GM12891 (cell line): ENCODE measurements at regions not wholly inside any gene's neighbourhood (a gene's known extent, or its start where the extent isn't known, plus 50 kb on each side); places are given as distances from the start of the nearest gene placed in this dataset.

ENCODE experiments used
- DNase-seq: peaks from one replicate; pipeline ENCODE4 v3.0.0; 2011; ENCODE audit warnings: low spot score; ENCODE audit not compliant: insufficient read length
- FAIRE-seq: peaks from 2 replicates; lab custom pipeline; 2011; peaks lifted over from hg19 to GRCh38; lab: Jason Lieb, UNC
- PAX5 ChIP-seq: IDR thresholded peaks from 2 replicates; pipeline ENCODE4 v1.6.1; 2011; ENCODE audit warnings: low read length, moderate library complexity, mild to moderate bottlenecking; ENCODE audit not compliant: insufficient read depth, severe bottlenecking
- POLR2A ChIP-seq: IDR thresholded peaks from 2 replicates; pipeline ENCODE4 v1.6.1; 2011; ENCODE audit warnings: low read depth, low read length, control low read depth
- POLR2AphosphoS5 ChIP-seq: IDR thresholded peaks from 2 replicates; pipeline ENCODE4 v1.6.1; 2011; ENCODE audit warnings: low read depth, low read length, control low read depth
- POU2F2 ChIP-seq: IDR thresholded peaks from 2 replicates; pipeline ENCODE4 v1.6.1; 2011; ENCODE audit warnings: low read depth, mild to moderate bottlenecking, control low read depth, low read length, moderate library complexity
- SPI1 ChIP-seq: IDR thresholded peaks from 2 replicates; pipeline ENCODE4 v1.6.1; 2011; ENCODE audit warnings: low read depth, low read length, control low read depth
- TAF1 ChIP-seq: IDR thresholded peaks from 2 replicates; pipeline ENCODE4 v1.6.1; 2011; ENCODE audit warnings: low read depth, low read length, control low read depth

DNA sequence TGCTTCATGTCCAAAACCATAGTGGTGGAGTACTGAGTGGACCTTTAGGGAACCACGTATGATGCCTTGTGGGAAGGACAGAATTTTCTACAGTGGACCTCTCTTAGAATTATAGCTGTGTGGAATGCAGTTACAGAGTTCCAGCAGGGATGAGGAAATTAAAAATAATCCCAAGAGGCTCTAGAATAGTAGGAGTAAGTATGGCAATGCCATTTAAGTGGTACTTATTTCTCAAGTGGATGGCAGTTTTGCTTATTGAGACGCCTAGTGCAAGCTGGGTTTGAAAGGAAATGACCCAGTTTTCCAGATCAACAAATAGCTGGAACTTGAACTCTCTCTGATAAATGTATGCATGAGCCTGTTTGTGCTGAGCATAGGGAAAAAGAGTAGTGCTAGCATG lies 431.6 kb downstream of the PRR16 start:
- FAIRE-seq (no peak), DNase-seq (no peak)
- no peak for TF ChIP-seq POLR2A
- TF ChIP-seq PAX5, result no peak
- TF ChIP-seq POU2F2, result no peak
- TF ChIP-seq POLR2AphosphoS5, result no peak
- no peak for TF ChIP-seq TAF1
- TF ChIP-seq SPI1, result no peak

- no peak for DNase-seq
- no peak for FAIRE-seq
Measured at GRCh38 chr5:120901199-120901598, 437.1 kb downstream of the PRR16 start.

GRCh38 chr5:120907953-120908352 lies 443.9 kb downstream of the PRR16 start:
- no peak for TF ChIP-seq POLR2A
- no peak for TF ChIP-seq TAF1
- no peak for TF ChIP-seq PAX5
- no peak for TF ChIP-seq POLR2AphosphoS5
- TF ChIP-seq POU2F2, result no peak
- TF ChIP-seq SPI1, result no peak
- FAIRE-seq (no peak), DNase-seq (no peak)

More at GRCh38 chr5:120901199-120901598, 437.1 kb downstream of the PRR16 start:
- TF ChIP-seq SPI1 (no peak), POU2F2 (no peak), POLR2AphosphoS5 (no peak), POLR2A (no peak), PAX5 (no peak)

DNA sequence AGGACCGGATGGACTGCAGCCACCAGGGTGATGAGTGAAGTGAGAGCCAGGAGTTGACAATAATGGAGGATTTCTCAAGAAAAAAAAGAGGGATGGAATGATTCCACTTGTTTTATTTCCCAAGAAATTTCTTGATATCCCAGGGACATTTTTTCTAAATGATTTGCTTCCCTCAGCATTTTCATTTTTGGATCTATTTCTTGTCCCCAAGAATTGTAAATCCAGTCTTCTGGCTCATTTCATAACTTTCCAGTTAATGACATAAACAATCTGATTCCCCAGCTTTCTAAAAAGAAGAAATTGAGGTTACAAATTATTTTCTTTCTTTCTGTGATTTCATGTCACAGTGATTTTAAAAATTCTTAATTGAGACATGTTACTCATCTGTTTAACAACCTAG lies 446.5 kb downstream of the PRR16 start:
- FAIRE-seq (no peak), DNase-seq (no peak)
- TF ChIP-seq SPI1 (no peak), TAF1 (no peak), PAX5 (no peak)

- FAIRE-seq, result no peak
- TF ChIP-seq PAX5 (no peak), TAF1 (no peak), POLR2A (no peak), POU2F2 (no peak), SPI1 (no peak), POLR2AphosphoS5 (no peak)
- DNase-seq, result no peak
Measured at GRCh38 chr5:120913396-120913795, 449.3 kb downstream of the PRR16 start.

GRCh38 chr5:120917214-120917758 lies 453.2 kb downstream of the PRR16 start:
- DNase-seq (no peak), FAIRE-seq (no peak)
- no peak for TF ChIP-seq POLR2A
- no peak for TF ChIP-seq TAF1
- TF ChIP-seq POLR2AphosphoS5, result no peak
- TF ChIP-seq PAX5, result no peak
- no peak for TF ChIP-seq POU2F2
- TF ChIP-seq SPI1, result no peak

- TF ChIP-seq SPI1, result no peak
- no peak for TF ChIP-seq POLR2AphosphoS5
- TF ChIP-seq POU2F2, result no peak
- no peak for TF ChIP-seq PAX5
- no peak for TF ChIP-seq TAF1
- TF ChIP-seq POLR2A, result no peak
- no peak for DNase-seq
- FAIRE-seq, result no peak
Measured at GRCh38 chr5:120919017-120919416, 454.9 kb downstream of the PRR16 start.

DNA sequence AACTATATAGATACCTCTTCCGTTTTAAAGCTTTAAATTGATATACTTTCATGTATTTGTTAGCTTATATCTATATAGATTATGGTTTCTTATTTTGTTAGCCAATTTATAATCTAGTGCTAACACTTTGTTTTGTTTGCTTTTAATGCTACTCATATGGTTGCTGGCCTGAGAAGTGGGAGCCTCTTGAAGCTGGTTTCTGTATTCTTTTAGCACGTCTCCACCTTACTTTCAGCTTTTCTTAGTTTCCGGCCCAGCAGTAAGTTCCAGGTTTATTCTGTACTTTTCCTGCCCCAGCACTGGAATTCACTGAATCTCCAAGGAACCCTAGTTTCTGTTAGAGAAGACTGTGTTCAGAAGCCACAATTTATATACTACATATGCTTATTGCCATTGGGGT lies 458.9 kb downstream of the PRR16 start:
- DNase-seq (no peak), FAIRE-seq (no peak)
- TF ChIP-seq TAF1 (no peak), POLR2AphosphoS5 (no peak), PAX5 (no peak)

- no peak for DNase-seq
- no peak for TF ChIP-seq PAX5
- TF ChIP-seq SPI1, result no peak
- no peak for TF ChIP-seq POLR2AphosphoS5
- TF ChIP-seq POLR2A, result no peak
- no peak for TF ChIP-seq TAF1
- TF ChIP-seq POU2F2, result no peak
- no peak for FAIRE-seq
Measured at GRCh38 chr5:120926471-120926870, 462.4 kb downstream of the PRR16 start.

DNA sequence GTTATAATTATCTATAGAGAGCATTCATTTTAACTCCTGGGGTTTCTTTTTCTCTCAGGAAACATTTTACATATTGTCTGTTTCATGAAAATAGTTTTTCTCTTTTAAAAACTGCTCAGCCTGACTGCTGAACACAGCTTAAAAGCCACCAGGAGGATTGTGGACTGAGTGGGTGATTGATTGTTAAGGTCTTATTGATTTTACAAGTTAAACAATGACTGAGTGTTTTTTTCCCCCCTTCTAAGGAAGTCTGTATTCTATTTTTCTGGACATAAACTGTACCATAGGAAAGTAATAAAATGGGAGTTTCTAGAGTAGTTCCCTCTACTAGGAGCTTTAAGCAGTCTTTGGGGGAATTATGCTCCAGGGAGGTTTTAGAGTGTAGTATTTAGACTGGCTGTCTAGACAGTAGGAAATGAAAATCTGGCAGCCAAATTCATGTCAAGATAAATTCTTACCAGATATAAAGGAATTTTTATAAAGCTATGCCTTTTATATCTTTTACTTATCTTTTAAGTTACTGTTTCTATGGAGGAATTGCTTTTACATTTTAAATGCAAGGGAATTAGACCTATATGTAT lies 463.9 kb downstream of the PRR16 start:
- FAIRE-seq (no peak), DNase-seq (no peak)
- TF ChIP-seq TAF1 (no peak), SPI1 (no peak)
